SW 1271 (cell line): ENCODE measurements at regions not wholly inside any gene's neighbourhood (a gene's known extent, or its start where the extent isn't known, plus 50 kb on each side); places are given as distances from the start of the nearest gene placed in this dataset.
"Not testable (repeated sequence)": the region's sequence is repeated elsewhere in the genome, so short reads cannot be mapped to it uniquely, and the experiment has no call there.

ENCODE experiments used
- DNase-seq, 2 experiments: peaks; one replicate each; lab custom pipeline; 2025; lab: John Stamatoyannopoulos, UW

GRCh38 chr3:154668835-154669234, 238.8 kb upstream of the GPR149 start:
- no peak for DNase-seq

GRCh38 chr3:154668187-154668586, 238.2 kb upstream of the GPR149 start:
- no peak for DNase-seq

- no peak for DNase-seq
These were observed 236.6 kb upstream of the GPR149 start for GRCh38 chr3:154666542-154666941.

GRCh38 chr3:154664714-154665113, 234.7 kb upstream of the GPR149 start:
- DNase-seq = no peak

GRCh38 chr3:154662851-154663250, 232.9 kb upstream of the GPR149 start:
- no peak for DNase-seq

- DNase-seq = no peak
These were observed 230.8 kb upstream of the GPR149 start for GRCh38 chr3:154660811-154661210.

- DNase-seq = no peak
These were observed 228.0 kb upstream of the GPR149 start for GRCh38 chr3:154658000-154658399.

GRCh38 chr3:154657218-154657617, 227.2 kb upstream of the GPR149 start:
- no peak for DNase-seq

- no peak for DNase-seq
These were observed 226.5 kb upstream of the GPR149 start for GRCh38 chr3:154656486-154656885.

- no peak for DNase-seq
These were observed 212.2 kb upstream of the GPR149 start for GRCh38 chr3:154642145-154642544.

GRCh38 chr3:154625756-154626155, 195.8 kb upstream of the GPR149 start:
- no peak for DNase-seq

GRCh38 chr3:154619621-154620020, 189.6 kb upstream of the GPR149 start:
- DNase-seq = not testable (repeated sequence)

GRCh38 chr3:154616298-154616697, 186.3 kb upstream of the GPR149 start:
- no peak for DNase-seq

GRCh38 chr3:154615471-154615870, 185.5 kb upstream of the GPR149 start:
- no peak for DNase-seq

- no peak for DNase-seq
These were observed 184.6 kb upstream of the GPR149 start for GRCh38 chr3:154614601-154615000.

GRCh38 chr3:154614078-154614477, 184.1 kb upstream of the GPR149 start:
- DNase-seq = no peak

- no peak for DNase-seq
These were observed 172.3 kb upstream of the GPR149 start for GRCh38 chr3:154602241-154602640.

- no peak for DNase-seq
These were observed 168.2 kb upstream of the GPR149 start for GRCh38 chr3:154598166-154598565.

- DNase-seq = no peak
These were observed 160.8 kb upstream of the GPR149 start for GRCh38 chr3:154590675-154591384.

GRCh38 chr3:154588831-154589230, 158.8 kb upstream of the GPR149 start:
- DNase-seq = no peak

- no peak for DNase-seq
These were observed 155.0 kb upstream of the GPR149 start for GRCh38 chr3:154584974-154585373.

GRCh38 chr3:154584041-154584440, 154.1 kb upstream of the GPR149 start:
- no peak for DNase-seq

GRCh38 chr3:154583086-154583634, 153.2 kb upstream of the GPR149 start:
- no peak for DNase-seq

GRCh38 chr3:154582501-154582900, 152.5 kb upstream of the GPR149 start:
- no peak for DNase-seq
